Neural progenitor cell (in vitro differentiated cells): ENCODE measurements at regions not wholly inside any gene's neighbourhood (a gene's known extent, or its start where the extent isn't known, plus 50 kb on each side); places are given as distances from the start of the nearest gene placed in this dataset.

ENCODE experiments used
- DNase-seq: peaks from one replicate; pipeline ENCODE4 v3.0.0-alpha.2; 2016; ENCODE audit warnings: low spot score
- H2AFZ ChIP-seq: fragments of 200-600 bp; sonication (generic); replicated peaks from 2 replicates; pipeline ENCODE4 v1.6.1; 2016; ENCODE audit warnings: antibody characterized with exemption
- H3F3A ChIP-seq: fragments of 200-600 bp; sonication (generic); 2 replicates; pipeline ENCODE4 v1.6.1; 2016; ENCODE audit warnings: antibody characterized with exemption, low read depth
- H3K27ac ChIP-seq: fragments of 200-600 bp; sonication (generic); 2 replicates; pipeline ENCODE4 v1.5.1; 2016; ENCODE audit warnings: mild to moderate bottlenecking
- H3K27me3 ChIP-seq: fragments of 200-600 bp; sonication (generic); 2 replicates; pipeline ENCODE4 v1.6.1; 2016; ENCODE audit warnings: mild to moderate bottlenecking, moderate library complexity
- H3K36me3 ChIP-seq: fragments of 200-600 bp; sonication (generic); 2 replicates; pipeline ENCODE4 v1.5.1; 2016
- H3K4me1 ChIP-seq: fragments of 200-600 bp; sonication (generic); 2 replicates; pipeline ENCODE4 v1.6.1; 2016; ENCODE audit warnings: mixed run types
- H3K4me2 ChIP-seq: fragments of 200-600 bp; sonication (generic); 2 replicates; pipeline ENCODE4 v1.6.1; 2016
- H3K4me3 ChIP-seq: fragments of 200-600 bp; sonication (generic); 2 replicates; pipeline ENCODE4 v1.5.1; 2016
- H3K79me2 ChIP-seq: fragments of 200-600 bp; sonication (generic); 2 replicates; pipeline ENCODE4 v1.6.1; 2016; ENCODE audit warnings: low read depth
- H3K9ac ChIP-seq: fragments of 200-600 bp; sonication (generic); 2 replicates; pipeline ENCODE4 v1.6.1; 2016
- H3K9me3 ChIP-seq: fragments of 200-600 bp; sonication (generic); 2 replicates; pipeline ENCODE4 v1.5.1; 2016; ENCODE audit warnings: low read depth
- H4K20me1 ChIP-seq: fragments of 200-600 bp; sonication (generic); 2 replicates; pipeline ENCODE4 v1.6.1; 2016; ENCODE audit warnings: low read depth
- H3K27ac Mint-ChIP-seq: 3 replicates; pipeline ENCODE4 v1.8.0; 2021; ENCODE audit warnings: mixed read lengths
- H3K27me3 Mint-ChIP-seq: 2 replicates; pipeline ENCODE4 v1.8.0; 2022; ENCODE audit warnings: low read depth, mild to moderate bottlenecking, inconsistent platforms, moderate library complexity, mixed read lengths; ENCODE audit not compliant: insufficient read depth
- H3K36me3 Mint-ChIP-seq: 3 replicates; pipeline ENCODE4 v1.8.0; 2021; ENCODE audit warnings: mixed read lengths
- H3K4me1 Mint-ChIP-seq: 3 replicates; pipeline ENCODE4 v1.8.0; 2021; ENCODE audit warnings: mixed read lengths
- H3K4me3 Mint-ChIP-seq: 3 replicates; pipeline ENCODE4 v1.8.0; 2021; ENCODE audit warnings: mild to moderate bottlenecking, moderate library complexity, mixed read lengths
- H3K9me3 Mint-ChIP-seq: 3 replicates; pipeline ENCODE4 v1.8.0; 2020; ENCODE audit warnings: mixed read lengths
- EZH2 ChIP-seq: fragments of 200-600 bp; sonication (generic); IDR thresholded peaks from 2 replicates; pipeline ENCODE4 v1.6.1; 2017; ENCODE audit warnings: antibody characterized with exemption, mild to moderate bottlenecking, moderate library complexity
- EZH2phosphoT487 ChIP-seq: fragments of 200-600 bp; sonication (generic); IDR thresholded peaks from 2 replicates; pipeline ENCODE4 v1.6.1; 2017; ENCODE audit warnings: antibody characterized with exemption
- TF ChIP-seq, protein P1 (sequence below): fragments of 200-600 bp; sonication (generic); IDR thresholded peaks from 2 replicates; pipeline ENCODE4 v1.5.1; 2017; ENCODE audit warnings: antibody characterized with exemption, mild to moderate bottlenecking

DNA sequence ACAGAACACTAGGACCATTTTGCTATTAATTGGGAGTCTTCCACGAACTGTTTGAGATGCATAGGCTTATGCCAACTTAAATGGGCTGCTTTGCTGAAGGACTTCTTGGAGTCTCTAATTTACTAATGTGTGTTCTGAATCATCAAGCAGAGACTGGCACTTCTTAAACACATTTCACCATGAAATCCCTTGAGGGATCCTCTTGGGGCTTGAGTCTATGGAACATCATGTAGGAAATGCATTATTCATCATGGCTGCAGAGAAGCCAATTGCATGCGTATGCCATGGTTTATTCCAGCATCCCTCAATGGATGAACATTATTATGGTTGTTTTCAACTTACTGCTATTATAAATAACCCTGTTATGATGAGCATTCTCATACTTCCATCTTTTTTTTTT is 73.4 kb downstream of the FGD2 start:
- peaks cover 11% of the 10 kb centered on the region for H3K4me1 Mint-ChIP-seq
- no peaks in the 10 kb centered on the region for H3K27me3 ChIP-seq
- H3K27me3 Mint-ChIP-seq, result peaks cover 4% of the 10 kb centered on the region
- no peak for TF ChIP-seq EZH2
- no peak for TF ChIP-seq EZH2phosphoT487
- TF ChIP-seq, protein P1, sequence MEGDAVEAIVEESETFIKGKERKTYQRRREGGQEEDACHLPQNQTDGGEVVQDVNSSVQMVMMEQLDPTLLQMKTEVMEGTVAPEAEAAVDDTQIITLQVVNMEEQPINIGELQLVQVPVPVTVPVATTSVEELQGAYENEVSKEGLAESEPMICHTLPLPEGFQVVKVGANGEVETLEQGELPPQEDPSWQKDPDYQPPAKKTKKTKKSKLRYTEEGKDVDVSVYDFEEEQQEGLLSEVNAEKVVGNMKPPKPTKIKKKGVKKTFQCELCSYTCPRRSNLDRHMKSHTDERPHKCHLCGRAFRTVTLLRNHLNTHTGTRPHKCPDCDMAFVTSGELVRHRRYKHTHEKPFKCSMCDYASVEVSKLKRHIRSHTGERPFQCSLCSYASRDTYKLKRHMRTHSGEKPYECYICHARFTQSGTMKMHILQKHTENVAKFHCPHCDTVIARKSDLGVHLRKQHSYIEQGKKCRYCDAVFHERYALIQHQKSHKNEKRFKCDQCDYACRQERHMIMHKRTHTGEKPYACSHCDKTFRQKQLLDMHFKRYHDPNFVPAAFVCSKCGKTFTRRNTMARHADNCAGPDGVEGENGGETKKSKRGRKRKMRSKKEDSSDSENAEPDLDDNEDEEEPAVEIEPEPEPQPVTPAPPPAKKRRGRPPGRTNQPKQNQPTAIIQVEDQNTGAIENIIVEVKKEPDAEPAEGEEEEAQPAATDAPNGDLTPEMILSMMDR, result no peak
- H3K27ac ChIP-seq, result no peak overlapping the region
- H3K4me3 Mint-ChIP-seq, result no peak overlapping the region
- no peak overlapping the region for H3K4me3 ChIP-seq
- no peak overlapping the region for H3K9ac ChIP-seq
- no peaks in the 10 kb centered on the region for H3K79me2 ChIP-seq
- no peaks in the 10 kb centered on the region for H3K36me3 ChIP-seq
- H3F3A ChIP-seq, result peaks cover 7% of the 10 kb centered on the region
- no peak overlapping the region for H3K27ac Mint-ChIP-seq
- no peaks in the 10 kb centered on the region for H3K36me3 Mint-ChIP-seq
- H3K4me1 ChIP-seq, result peaks cover 13% of the 10 kb centered on the region
- no peaks in the 10 kb centered on the region for H4K20me1 ChIP-seq
- no peak for DNase-seq
- H3K9me3 ChIP-seq, result no peaks in the 10 kb centered on the region
- H3K4me2 ChIP-seq, result no peak overlapping the region
- no peak overlapping the region for H2AFZ ChIP-seq
- peaks cover 2% of the 10 kb centered on the region for H3K9me3 Mint-ChIP-seq

DNA sequence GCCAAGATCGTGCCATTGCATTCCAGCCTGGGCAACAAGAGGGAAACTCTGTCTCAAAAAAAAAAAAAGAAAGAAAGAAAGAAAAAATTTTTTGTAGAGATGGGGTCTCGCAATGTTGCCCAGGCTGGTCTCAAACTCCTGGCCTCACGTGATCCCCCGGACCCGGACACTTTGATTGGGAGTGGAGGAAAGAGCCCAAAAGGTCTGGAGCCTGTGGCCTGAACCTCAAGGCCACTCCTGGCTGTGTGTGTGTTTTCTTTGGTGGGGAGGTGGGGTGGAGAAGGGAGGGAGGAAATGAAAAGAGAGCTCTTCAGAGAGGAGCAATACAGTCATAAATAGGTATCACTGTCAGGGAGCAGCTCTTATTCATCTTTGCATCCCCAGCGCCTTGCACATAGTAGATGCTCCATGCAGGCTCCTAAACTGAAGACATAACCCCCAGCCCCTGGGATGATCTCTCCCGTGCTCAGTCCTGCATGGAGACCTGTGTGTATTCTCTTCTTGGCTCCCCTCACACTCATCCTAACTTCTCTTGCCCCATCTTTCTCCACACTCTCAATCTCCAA is 75.7 kb downstream of the FGD2 start:
- H3K4me1 Mint-ChIP-seq, result peaks cover 14% of the 10 kb centered on the region
- Histone ChIP-seq H2AFZ (no peak overlapping the region), H3K4me2 (no peak overlapping the region), H3K79me2 (no peaks in the 10 kb centered on the region), H3K4me3 (no peak overlapping the region), H3F3A (peaks cover 7% of the 10 kb centered on the region), H3K9ac (no peak overlapping the region), H3K9me3 (no peaks in the 10 kb centered on the region), H4K20me1 (no peaks in the 10 kb centered on the region), H3K27ac (no peak overlapping the region), H3K27me3 (no peaks in the 10 kb centered on the region), H3K4me1 (peaks cover 13% of the 10 kb centered on the region), H3K36me3 (no peaks in the 10 kb centered on the region)
- no peaks in the 10 kb centered on the region for H3K36me3 Mint-ChIP-seq
- no peak overlapping the region for H3K27ac Mint-ChIP-seq
- DNase-seq, result no peak
- H3K9me3 Mint-ChIP-seq, result no peaks in the 10 kb centered on the region
- H3K4me3 Mint-ChIP-seq, result no peak overlapping the region
- no peak for TF ChIP-seq EZH2
- TF ChIP-seq EZH2phosphoT487, result no peak
- TF ChIP-seq, protein P1, result no peak
- H3K27me3 Mint-ChIP-seq, result peaks cover 2% of the 10 kb centered on the region

DNA sequence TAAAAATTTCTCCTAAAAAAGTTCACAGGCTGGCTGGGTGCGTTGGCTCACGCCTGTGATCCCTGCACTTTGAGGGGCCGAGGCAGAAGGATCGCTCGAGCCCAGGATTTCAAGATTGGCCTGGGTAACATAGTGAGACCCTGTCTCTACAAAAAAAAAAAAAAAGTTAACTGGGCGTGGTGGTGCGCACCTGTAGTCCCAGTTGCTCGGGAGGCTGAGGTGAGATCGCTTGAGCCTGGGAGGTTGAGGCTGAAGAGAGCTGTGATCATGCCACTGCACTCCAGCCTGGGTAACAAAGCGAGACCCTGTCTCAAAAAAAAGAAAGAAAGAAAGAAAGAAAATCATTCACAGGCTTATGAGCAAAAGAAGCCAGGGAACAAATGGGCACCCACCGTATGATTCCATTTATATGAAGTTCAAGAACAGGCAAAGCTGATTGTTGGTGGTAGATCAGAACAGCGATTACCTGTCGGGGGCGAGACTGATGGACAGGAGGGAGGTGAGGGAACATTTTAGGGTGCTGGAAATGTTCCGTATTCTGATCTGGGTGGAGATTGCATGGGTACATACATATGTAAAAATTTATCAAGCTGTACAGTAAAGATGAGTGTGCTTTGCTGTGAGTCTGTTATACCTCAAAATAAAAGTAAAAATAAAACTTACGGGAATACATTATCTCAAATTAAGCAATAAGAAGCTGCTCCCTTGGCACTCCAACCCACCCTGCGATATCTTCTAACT is 77.1 kb downstream of the FGD2 start:
- no peaks in the 10 kb centered on the region for H3K79me2 ChIP-seq
- H3K4me3 ChIP-seq, result no peak overlapping the region
- H3K9ac ChIP-seq, result no peak overlapping the region
- Mint-ChIP-seq H3K36me3 (no peaks in the 10 kb centered on the region), H3K9me3 (no peaks in the 10 kb centered on the region), H3K4me1 (peaks cover 10% of the 10 kb centered on the region), H3K4me3 (no peak overlapping the region), H3K27ac (no peak overlapping the region), H3K27me3 (peaks cover 6% of the 10 kb centered on the region)
- H2AFZ ChIP-seq, result no peak overlapping the region
- peaks cover 9% of the 10 kb centered on the region for H3K4me1 ChIP-seq
- H3K4me2 ChIP-seq, result no peak overlapping the region
- H4K20me1 ChIP-seq, result no peaks in the 10 kb centered on the region
- DNase-seq, result no peak
- no peaks in the 10 kb centered on the region for H3K27me3 ChIP-seq
- TF ChIP-seq EZH2, result no peak
- TF ChIP-seq, protein P1, result no peak
- no peak for TF ChIP-seq EZH2phosphoT487
- no peaks in the 10 kb centered on the region for H3K36me3 ChIP-seq
- H3K27ac ChIP-seq, result no peak overlapping the region
- peaks cover 7% of the 10 kb centered on the region for H3F3A ChIP-seq
- H3K9me3 ChIP-seq, result no peaks in the 10 kb centered on the region
